NCI-H524 treated with DMSO at 0.1 percent for 48 hours (cell line): ENCODE measurements at regions not wholly inside any gene's neighbourhood (a gene's known extent, or its start where the extent isn't known, plus 50 kb on each side); places are given as distances from the start of the nearest gene placed in this dataset.

Experiments used
- DNase-seq: peaks from one replicate; lab custom pipeline; 2025; lab: John Stamatoyannopoulos, UW

DNA sequence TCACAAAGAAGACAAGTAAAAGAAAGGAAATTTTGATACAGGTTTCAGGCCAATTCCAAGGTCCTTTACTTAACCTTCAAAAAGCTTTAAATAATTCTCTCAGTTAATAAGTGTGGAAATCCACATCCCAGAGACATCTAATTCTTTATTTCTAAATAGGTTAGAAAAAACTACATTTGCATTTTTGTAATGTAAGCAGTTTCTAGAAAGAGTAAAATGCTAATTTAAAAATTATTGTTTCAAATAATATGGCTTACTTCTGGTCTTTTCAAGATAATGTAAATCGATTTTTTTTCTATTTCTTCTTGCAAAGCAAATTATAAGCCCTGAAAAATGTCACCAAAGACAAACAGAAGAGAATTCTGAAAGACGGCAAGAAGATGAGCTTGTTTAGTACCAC, 180.4 kb upstream of the HHIP start:
- no peak for DNase-seq

GRCh38 chr4:144480068-144480467, 165.9 kb upstream of the HHIP start:
- DNase-seq = no peak

DNA sequence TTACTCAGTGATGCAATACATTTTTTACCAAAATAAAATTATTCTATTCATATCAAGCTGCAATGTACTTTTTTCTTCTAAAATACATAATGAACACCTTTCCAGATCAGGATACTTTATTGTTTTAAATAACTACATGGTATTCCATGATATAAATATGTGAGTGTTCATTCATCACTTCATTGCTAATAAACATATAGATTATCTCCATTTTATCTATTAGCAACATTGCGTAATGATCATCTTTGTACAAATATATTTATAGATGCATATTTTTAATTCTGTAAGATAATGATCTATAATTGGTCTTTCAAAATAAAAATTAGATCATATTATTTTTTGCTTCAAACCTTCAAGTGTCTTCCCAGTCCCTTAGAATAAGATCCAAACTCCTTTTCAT, 156.1 kb upstream of the HHIP start:
- DNase-seq = no peak

- no peak for DNase-seq
These were observed 151.7 kb upstream of the HHIP start for GRCh38 chr4:144494280-144494679.

DNA sequence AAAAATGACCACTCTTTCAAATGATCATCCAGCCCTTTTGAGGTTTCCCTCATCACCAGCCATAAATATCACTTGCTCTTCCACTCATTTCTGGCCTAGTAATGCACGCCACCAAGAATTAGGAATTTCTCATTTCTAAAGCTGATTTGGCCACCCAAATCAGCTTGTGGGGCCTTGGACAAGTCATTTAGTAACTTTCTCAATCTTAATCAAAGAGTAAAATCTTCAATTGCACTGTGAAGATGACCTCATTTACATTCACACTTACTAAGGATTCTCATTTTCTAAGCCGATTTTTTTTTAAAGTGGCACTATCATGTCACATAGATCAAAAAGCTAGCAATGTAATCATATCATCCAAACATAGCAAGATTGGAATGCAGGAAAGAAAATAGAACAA, 150.0 kb upstream of the HHIP start:
- DNase-seq = no peak

GRCh38 chr4:144499777-144500176, 146.2 kb upstream of the HHIP start:
- DNase-seq = no peak

- no peak for DNase-seq
These were observed 144.7 kb upstream of the HHIP start for GRCh38 chr4:144501231-144501780.

DNA sequence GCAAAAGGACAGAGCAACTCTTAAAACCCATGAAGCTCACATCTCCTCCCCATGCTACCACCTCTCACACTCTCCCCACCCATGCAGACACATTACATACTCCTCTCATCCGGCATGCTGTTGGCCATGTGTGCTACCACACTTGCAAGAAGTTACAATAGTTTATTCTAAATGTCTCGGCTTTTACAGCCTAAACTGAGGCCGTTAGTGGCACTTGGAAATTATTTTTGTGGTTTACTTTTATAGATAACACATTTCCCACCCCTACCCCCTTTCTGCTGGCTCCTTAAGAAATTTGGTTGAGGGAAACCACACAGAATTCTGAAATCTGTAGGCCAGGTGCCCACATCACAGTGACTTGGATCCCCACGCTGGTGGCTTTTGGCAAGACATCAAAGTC, 141.1 kb upstream of the HHIP start:
- DNase-seq = no peak

DNA sequence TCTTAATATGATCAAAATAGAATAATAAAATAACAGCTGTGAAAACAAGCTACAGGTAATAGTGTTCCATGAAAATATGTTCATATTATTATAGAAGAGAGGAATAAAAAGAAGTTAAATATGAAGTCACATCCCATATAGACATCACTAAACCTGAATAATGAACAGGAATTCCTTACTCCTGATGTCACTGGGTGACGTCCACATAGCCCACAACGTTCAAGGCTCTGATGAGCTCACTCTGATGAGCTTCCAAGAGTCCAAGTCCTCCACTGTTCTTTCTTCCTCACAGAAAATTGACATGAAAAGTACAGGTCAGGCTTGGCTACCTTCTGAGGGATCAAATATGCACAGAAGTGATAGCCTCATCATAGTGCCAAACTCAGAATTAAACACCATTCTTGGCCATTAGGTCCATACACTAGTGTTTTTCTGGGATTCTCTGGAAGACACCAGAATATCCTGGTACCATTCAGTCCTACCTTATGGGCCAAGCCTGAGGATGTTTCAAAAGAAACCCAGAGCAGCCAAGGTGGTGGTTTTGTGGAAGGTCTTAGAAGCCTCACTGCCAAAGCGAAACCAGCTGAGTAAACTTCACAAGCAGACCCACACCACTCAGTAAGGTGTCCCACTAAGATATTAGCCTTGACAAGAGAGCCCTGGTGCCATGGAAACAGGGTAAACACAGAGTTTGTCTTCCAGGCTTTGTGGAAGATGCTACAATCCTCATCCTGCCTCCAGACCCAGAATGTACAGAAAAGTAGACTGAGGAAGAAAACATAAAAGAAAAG, 138.4 kb upstream of the HHIP start:
- DNase-seq = no peak

DNA sequence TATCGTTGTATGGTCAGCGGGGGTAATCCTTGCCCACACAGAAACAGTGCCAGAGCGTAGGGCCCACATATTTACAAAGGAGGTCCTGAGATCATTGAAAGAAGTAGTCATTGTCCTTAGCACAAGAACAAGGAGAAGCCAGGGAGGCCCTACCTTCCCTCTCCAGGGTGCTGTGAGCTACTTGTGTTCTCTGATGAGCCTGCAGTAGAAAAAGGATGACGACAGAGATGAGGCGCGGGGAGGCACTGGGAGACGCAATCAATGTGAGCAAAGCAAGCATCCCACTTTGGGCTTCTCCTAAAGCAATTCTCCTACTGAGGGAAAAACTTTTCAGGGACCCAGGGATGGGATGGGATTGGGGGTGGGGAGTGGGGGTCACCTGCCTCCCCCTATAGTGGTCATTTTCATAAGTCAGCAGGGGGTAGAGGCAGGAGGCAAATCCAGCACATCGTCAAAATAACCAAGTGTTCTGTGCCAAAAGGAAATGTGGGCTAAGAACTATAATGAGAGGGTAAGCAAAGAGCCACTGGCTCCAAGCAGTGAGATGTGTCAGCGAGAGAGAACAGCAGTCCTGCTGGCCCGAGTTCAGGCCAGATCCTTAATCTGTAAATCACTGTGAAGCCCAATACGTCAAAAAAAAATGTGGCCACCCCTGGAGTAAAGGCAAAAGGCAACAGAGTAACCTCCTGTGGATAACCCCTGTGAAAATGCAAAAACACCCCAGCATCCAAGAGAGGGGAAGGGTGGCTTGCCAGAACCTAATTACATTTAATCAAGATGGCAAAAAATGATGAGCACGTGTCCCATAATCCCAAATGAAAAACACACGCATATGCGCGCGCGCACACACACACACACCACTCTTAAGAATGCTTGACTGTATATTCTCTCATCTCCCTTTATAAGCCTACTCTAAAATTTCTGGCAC, 136.6 kb upstream of the HHIP start:
- DNase-seq = no peak

GRCh38 chr4:144514736-144515135, 131.2 kb upstream of the HHIP start:
- DNase-seq = no peak

GRCh38 chr4:144518181-144518895, 127.6 kb upstream of the HHIP start:
- no peak for DNase-seq

GRCh38 chr4:144531841-144532240, 114.1 kb upstream of the HHIP start:
- DNase-seq = no peak

GRCh38 chr4:144547678-144548298, 98.2 kb upstream of the HHIP start:
- no peak for DNase-seq

- no peak for DNase-seq
These were observed 89.3 kb upstream of the HHIP start for GRCh38 chr4:144556636-144557035.

DNA sequence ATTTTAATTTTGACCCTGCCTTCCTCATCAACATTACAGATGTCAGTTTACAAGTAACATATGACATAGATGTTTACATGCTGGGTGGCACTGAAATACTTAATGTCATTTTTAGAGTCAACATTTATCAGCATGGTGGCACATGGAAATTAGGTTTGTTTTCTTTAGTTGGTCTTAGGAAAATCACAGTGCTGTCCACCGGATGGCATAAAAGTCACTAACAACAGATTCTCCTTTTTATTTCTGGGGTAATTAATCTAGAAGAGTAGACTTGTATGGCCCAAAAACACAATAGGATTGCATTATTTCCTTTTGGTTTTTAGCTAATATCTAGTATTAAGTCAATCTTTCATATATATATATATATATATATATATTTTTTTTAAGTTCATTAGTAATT, 88.6 kb upstream of the HHIP start:
- DNase-seq = no peak

GRCh38 chr4:144562019-144562705, 83.8 kb upstream of the HHIP start:
- peak; percentile 31 for DNase-seq

DNA sequence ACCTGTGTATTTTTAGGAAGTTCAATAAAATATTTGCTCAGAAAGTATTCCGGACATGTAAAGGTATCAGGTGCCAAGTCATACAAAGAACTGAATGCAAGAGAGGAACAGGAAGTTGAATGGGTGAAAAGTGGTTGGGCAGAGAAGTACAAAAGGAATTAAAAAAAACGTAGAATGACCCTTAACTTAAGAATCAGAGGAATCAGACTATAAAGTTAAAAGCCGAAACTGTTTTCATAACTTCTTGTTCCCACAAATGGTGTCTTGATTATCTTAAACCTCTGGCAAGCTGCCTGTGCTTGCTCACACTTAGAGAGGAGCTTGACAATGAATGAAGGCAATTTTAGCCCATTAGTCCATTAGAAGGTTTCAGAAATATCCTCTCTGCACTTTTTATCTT, 81.6 kb upstream of the HHIP start:
- DNase-seq = no peak

DNA sequence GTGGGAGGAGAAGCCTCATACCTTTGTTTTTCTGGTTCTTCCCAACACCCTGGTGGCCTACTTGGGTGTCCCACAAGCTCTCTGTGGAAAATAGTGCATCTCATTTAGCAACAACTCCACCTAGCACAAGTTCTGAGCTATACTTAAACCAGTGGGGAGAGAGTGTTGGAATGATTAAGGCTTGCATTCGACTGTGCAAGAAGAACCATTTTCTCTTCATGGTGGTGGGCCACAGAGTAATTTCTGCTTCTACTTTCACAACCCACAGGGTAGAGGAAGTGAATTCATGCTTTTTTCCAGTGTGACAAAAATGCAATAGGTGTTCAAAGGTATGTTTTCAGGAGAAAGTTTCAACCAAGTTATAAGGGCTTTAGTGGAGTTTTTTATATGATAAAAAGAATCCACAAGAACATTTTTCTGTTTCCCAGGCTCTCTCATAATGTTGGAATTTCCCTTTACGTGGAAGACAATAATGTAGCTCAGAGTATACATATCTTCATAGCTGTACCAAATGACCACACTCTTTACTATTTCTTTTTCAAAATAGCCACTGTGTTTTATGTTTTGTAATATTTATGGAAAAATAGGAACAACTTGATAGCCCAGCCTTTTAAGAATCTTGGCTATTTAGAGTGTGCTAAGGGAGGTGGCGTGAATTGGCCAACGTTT, 80.3 kb upstream of the HHIP start:
- DNase-seq = no peak

DNA sequence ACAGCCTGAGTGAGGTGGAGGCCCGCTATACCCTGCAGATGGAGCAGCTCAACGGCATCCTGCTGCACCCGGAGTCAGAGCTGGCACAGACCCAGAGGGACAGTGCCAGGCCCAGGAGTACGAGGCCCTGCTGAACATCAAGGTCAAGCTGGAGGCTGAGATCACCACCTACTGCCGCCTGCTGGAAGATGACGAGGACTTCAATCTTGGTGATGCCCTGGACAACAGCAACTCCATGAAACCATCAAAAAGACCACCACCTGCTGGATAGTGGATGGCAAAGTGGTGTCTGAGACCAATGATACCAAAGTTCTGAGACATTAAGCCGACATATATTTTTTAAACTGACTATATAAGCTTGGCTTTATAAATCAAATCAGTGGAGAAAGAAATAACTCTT, 73.3 kb upstream of the HHIP start:
- no peak for DNase-seq

DNA sequence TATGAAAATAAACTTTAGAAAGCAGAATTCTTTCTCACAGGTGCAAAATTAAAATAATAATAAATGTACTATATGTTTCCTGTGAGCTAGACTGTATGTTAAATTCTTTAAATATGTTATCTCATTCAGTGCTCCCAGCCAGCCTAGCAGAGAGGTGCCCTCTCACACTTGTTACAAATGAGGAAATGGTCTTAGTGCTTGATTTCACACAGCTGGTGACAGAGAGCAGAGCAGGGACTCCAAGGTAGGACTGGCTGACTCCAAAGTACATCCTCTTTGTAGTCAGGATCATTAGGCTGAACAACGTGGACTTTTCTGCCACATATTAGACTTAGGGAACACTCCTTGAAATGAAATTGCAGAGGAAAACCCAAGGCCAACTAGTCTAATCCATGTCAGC, 72.0 kb upstream of the HHIP start:
- DNase-seq = no peak
